DND-41 (cell line): ENCODE measurements at regions not wholly inside any gene's neighbourhood (a gene's known extent, or its start where the extent isn't known, plus 50 kb on each side); places are given as distances from the start of the nearest gene placed in this dataset.

ENCODE experiments used
- ATAC-seq: fragments of 200-7000 bp; cut with Tn5 transposase; 3 replicates; pipeline ENCODE4 v1.9.1; 2021; ENCODE audit warnings: low read depth; ENCODE audit not compliant: insufficient read depth
- DNase-seq: peaks from one replicate; pipeline ENCODE4 v3.0.0-alpha.2; 2020
- H2AFZ ChIP-seq: 2 replicates; pipeline ENCODE4 v1.6.0; 2012; ENCODE audit warnings: low read depth, low read length
- H3K27ac ChIP-seq: 2 replicates; pipeline ENCODE4 v1.5.1; 2012; ENCODE audit warnings: low read length, inconsistent platforms
- H3K27me3 ChIP-seq: fragments of 200-600 bp; sonication (generic); 2 replicates; pipeline ENCODE4 v1.6.0; 2012; ENCODE audit warnings: low read length, mild to moderate bottlenecking, inconsistent platforms; ENCODE audit not compliant: insufficient read depth, poor library complexity
- H3K36me3 ChIP-seq: 2 replicates; pipeline ENCODE4 v1.5.1; 2012; ENCODE audit warnings: low read length, inconsistent platforms; ENCODE audit not compliant: insufficient read depth
- H3K4me1 ChIP-seq: 2 replicates; pipeline ENCODE4 v1.5.1; 2012; ENCODE audit warnings: mild to moderate bottlenecking, low read length; ENCODE audit not compliant: insufficient read depth
- H3K4me2 ChIP-seq: 2 replicates; pipeline ENCODE4 v1.6.0; 2012; ENCODE audit warnings: mild to moderate bottlenecking, moderate library complexity, low read length, inconsistent platforms; ENCODE audit not compliant: insufficient read depth
- H3K4me3 ChIP-seq, 2 experiments: fragments of 200-600 bp in 1 of 2; shearing (Covaris generic) in 1 of 2; 2 replicates each; pipeline ENCODE4 v1.5.1; 2012 to 2016; ENCODE audit warnings: inconsistent platforms in 2 of 2, low read length in 2 of 2, mild to moderate bottlenecking in 2 of 2, low read depth in 1 of 2, moderate library complexity in 1 of 2
- H3K79me2 ChIP-seq: 2 replicates; pipeline ENCODE4 v1.6.0; 2012; ENCODE audit warnings: low read length, inconsistent platforms; ENCODE audit not compliant: insufficient read depth
- H3K9ac ChIP-seq: 2 replicates; pipeline ENCODE4 v1.6.0; 2012; ENCODE audit warnings: low read depth, mild to moderate bottlenecking, inconsistent platforms, low read length, moderate library complexity
- H3K9me3 ChIP-seq: 2 replicates; pipeline ENCODE4 v1.5.1; 2012; ENCODE audit warnings: low read length, moderate library complexity, mild to moderate bottlenecking, inconsistent platforms; ENCODE audit not compliant: insufficient read depth, severe bottlenecking
- H4K20me1 ChIP-seq: 2 replicates; pipeline ENCODE4 v1.6.0; 2012; ENCODE audit warnings: low read length; ENCODE audit not compliant: insufficient read depth
- CTCF ChIP-seq: IDR thresholded peaks from 2 replicates; pipeline ENCODE4 v1.5.1; 2012; ENCODE audit warnings: borderline replicate concordance, low read length, moderate library complexity, mild to moderate bottlenecking; ENCODE audit not compliant: poor library complexity, severe bottlenecking; ENCODE audit errors: extremely low read depth
- EZH2 ChIP-seq: IDR thresholded peaks from 3 replicates; pipeline ENCODE4 v1.6.1; 2012; ENCODE audit warnings: borderline replicate concordance, low read depth, mild to moderate bottlenecking, moderate library complexity, low read length, inconsistent platforms; ENCODE audit not compliant: severe bottlenecking

DNA sequence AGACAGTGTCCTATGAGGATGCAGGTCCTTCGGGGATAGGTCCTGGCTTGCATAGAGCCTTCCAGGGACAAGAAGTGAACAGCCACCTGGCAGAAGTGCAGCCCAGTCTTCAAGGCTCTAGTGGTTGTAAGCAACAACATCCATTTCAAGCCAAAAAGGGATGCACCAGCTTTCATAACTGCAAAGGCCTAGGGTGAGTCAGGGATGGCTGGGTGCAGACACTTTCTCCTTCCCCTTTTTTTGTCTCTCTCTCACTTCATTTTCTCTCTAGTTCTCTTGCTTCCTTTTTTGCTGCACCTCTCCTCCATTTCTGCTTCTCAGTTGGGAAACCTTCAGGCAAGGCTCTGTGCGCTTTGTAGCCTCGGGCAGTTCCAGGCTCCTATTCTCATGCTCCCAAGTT, 196.2 kb upstream of the ZNF536 start:
- Histone ChIP-seq H3K4me1 (no peaks in the 10 kb centered on the region), H4K20me1 (no peaks in the 10 kb centered on the region), H3K27ac (no peak overlapping the region), H3K4me2 (no peak overlapping the region), H3K9ac (no peak overlapping the region), H2AFZ (no peak overlapping the region), H3K9me3 (no peaks in the 10 kb centered on the region), H3K79me2 (no peaks in the 10 kb centered on the region), H3K4me3 (no peak overlapping the region), H3K36me3 (no peaks in the 10 kb centered on the region), H3K27me3 (no peaks in the 10 kb centered on the region)
- DNase-seq (no peak), ATAC-seq (no peak)
- TF ChIP-seq EZH2 (no peak), CTCF (no peak)

- no peak for TF ChIP-seq EZH2
- no peak for TF ChIP-seq CTCF
- no peaks in the 10 kb centered on the region for H3K4me1 ChIP-seq
- no peak for ATAC-seq
- no peak for DNase-seq
- no peaks in the 10 kb centered on the region for H3K36me3 ChIP-seq
- no peak overlapping the region for H3K4me3 ChIP-seq
- H4K20me1 ChIP-seq, result no peaks in the 10 kb centered on the region
- no peaks in the 10 kb centered on the region for H3K27me3 ChIP-seq
- no peak overlapping the region for H3K4me2 ChIP-seq
- H3K9me3 ChIP-seq, result peaks cover 13% of the 10 kb centered on the region
- no peak overlapping the region for H3K27ac ChIP-seq
- H3K79me2 ChIP-seq, result no peaks in the 10 kb centered on the region
- H2AFZ ChIP-seq, result no peak overlapping the region
- H3K9ac ChIP-seq, result no peak overlapping the region
Observed at GRCh38 chr19:30178721-30179402, 193.3 kb upstream of the ZNF536 start.

DNA sequence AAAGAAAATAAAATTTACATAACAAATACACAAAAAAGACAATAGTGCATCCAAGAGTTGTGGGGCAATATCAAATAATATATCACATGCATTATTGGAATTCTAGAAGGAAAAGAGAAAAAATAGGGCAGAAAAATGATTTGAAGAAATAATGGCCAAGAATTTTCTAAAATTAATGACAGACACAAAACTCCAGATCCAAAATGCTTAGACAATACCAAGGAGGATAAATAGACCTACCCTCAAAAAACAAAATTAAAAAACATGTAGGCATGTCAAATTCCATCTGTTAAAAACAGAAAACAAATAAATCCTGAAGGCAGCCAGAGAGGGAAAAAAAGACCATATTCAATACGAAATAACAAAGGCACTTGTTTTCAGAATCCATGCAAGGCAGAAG, 191.5 kb upstream of the ZNF536 start:
- Histone ChIP-seq H3K9me3 (peaks cover 15% of the 10 kb centered on the region), H3K4me1 (no peaks in the 10 kb centered on the region), H3K36me3 (no peaks in the 10 kb centered on the region), H3K27ac (no peak overlapping the region), H4K20me1 (no peaks in the 10 kb centered on the region), H3K27me3 (no peaks in the 10 kb centered on the region), H2AFZ (no peak overlapping the region), H3K79me2 (no peaks in the 10 kb centered on the region), H3K4me2 (no peak overlapping the region), H3K9ac (no peak overlapping the region), H3K4me3 (no peak overlapping the region)
- no peak for DNase-seq
- TF ChIP-seq CTCF, result no peak
- no peak for TF ChIP-seq EZH2
- no peak for ATAC-seq
